ENCODE measurements at regions not wholly inside any gene's neighbourhood (a gene's known extent, or its start where the extent isn't known, plus 50 kb on each side); places are given as distances from the start of the nearest gene placed in this dataset.

DNA sequence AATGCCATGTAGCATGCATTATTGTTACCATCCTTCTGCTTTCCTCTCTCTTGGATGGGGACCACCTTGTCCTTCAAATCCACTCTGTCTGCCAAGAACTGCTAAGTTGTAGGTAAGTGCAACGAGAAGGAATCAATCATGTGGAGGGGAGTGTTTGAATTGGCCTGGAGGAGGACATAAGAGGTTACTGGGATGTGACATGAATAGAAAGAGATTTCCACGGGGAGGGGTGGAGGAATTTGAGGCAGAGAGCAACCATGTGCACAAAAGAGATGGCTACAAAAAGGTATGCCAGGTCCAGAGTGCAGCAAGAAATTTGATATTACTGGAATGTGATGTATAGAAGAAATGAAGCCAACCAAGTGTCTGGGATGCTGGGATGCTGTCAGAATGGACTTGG, 648.9 kb upstream of the KLF4 start:
- TF ChIP-seq RAD21 (IDR thresholded peaks at IDR 0.05): no peak
- no peak for TF ChIP-seq JUND (IDR thresholded peaks at IDR 0.05)
- TF ChIP-seq, protein P1, sequence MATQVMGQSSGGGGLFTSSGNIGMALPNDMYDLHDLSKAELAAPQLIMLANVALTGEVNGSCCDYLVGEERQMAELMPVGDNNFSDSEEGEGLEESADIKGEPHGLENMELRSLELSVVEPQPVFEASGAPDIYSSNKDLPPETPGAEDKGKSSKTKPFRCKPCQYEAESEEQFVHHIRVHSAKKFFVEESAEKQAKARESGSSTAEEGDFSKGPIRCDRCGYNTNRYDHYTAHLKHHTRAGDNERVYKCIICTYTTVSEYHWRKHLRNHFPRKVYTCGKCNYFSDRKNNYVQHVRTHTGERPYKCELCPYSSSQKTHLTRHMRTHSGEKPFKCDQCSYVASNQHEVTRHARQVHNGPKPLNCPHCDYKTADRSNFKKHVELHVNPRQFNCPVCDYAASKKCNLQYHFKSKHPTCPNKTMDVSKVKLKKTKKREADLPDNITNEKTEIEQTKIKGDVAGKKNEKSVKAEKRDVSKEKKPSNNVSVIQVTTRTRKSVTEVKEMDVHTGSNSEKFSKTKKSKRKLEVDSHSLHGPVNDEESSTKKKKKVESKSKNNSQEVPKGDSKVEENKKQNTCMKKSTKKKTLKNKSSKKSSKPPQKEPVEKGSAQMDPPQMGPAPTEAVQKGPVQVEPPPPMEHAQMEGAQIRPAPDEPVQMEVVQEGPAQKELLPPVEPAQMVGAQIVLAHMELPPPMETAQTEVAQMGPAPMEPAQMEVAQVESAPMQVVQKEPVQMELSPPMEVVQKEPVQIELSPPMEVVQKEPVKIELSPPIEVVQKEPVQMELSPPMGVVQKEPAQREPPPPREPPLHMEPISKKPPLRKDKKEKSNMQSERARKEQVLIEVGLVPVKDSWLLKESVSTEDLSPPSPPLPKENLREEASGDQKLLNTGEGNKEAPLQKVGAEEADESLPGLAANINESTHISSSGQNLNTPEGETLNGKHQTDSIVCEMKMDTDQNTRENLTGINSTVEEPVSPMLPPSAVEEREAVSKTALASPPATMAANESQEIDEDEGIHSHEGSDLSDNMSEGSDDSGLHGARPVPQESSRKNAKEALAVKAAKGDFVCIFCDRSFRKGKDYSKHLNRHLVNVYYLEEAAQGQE (IDR thresholded peaks at IDR 0.05): no peak
- TF ChIP-seq, protein P2, sequence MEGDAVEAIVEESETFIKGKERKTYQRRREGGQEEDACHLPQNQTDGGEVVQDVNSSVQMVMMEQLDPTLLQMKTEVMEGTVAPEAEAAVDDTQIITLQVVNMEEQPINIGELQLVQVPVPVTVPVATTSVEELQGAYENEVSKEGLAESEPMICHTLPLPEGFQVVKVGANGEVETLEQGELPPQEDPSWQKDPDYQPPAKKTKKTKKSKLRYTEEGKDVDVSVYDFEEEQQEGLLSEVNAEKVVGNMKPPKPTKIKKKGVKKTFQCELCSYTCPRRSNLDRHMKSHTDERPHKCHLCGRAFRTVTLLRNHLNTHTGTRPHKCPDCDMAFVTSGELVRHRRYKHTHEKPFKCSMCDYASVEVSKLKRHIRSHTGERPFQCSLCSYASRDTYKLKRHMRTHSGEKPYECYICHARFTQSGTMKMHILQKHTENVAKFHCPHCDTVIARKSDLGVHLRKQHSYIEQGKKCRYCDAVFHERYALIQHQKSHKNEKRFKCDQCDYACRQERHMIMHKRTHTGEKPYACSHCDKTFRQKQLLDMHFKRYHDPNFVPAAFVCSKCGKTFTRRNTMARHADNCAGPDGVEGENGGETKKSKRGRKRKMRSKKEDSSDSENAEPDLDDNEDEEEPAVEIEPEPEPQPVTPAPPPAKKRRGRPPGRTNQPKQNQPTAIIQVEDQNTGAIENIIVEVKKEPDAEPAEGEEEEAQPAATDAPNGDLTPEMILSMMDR (IDR thresholded peaks at IDR 0.05; ENCODE audit: low read depth, low read length, missing input control): no peak
- no peak for TF ChIP-seq RXRA (IDR thresholded peaks at IDR 0.05)
- TF ChIP-seq GABPA (IDR thresholded peaks at IDR 0.05 in 1 of 2, conservative IDR thresholded peaks at IDR 0.05 in 1 of 2): no peak
- TF ChIP-seq, protein P3, sequence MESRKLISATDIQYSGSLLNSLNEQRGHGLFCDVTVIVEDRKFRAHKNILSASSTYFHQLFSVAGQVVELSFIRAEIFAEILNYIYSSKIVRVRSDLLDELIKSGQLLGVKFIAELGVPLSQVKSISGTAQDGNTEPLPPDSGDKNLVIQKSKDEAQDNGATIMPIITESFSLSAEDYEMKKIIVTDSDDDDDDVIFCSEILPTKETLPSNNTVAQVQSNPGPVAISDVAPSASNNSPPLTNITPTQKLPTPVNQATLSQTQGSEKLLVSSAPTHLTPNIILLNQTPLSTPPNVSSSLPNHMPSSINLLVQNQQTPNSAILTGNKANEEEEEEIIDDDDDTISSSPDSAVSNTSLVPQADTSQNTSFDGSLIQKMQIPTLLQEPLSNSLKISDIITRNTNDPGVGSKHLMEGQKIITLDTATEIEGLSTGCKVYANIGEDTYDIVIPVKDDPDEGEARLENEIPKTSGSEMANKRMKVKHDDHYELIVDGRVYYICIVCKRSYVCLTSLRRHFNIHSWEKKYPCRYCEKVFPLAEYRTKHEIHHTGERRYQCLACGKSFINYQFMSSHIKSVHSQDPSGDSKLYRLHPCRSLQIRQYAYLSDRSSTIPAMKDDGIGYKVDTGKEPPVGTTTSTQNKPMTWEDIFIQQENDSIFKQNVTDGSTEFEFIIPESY (IDR thresholded peaks at IDR 0.05): no peak
- TF ChIP-seq SP1 (IDR thresholded peaks at IDR 0.05): no peak
- TF ChIP-seq TAF1 (conservative IDR thresholded peaks at IDR 0.05): no peak
- no peak for TF ChIP-seq EGR1 (IDR thresholded peaks at IDR 0.05; ENCODE audit: low read depth in 2 of 2)
- TF ChIP-seq, protein P4, sequence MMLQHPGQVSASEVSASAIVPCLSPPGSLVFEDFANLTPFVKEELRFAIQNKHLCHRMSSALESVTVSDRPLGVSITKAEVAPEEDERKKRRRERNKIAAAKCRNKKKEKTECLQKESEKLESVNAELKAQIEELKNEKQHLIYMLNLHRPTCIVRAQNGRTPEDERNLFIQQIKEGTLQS (IDR thresholded peaks at IDR 0.05): no peak
- TF ChIP-seq YY1 (IDR thresholded peaks at IDR 0.05): no peak
- no peak for TF ChIP-seq HNF4A (conservative IDR thresholded peaks at IDR 0.05)
- no peak for TF ChIP-seq FOXA1 (IDR thresholded peaks at IDR 0.05)
